Neural progenitor cell (in vitro differentiated cells): ENCODE measurements at regions not wholly inside any gene's neighbourhood (a gene's known extent, or its start where the extent isn't known, plus 50 kb on each side); places are given as distances from the start of the nearest gene placed in this dataset.

Experiments used
- DNase-seq: peaks from one replicate; pipeline ENCODE4 v3.0.0-alpha.2; 2016; ENCODE audit warnings: low spot score
- H2AFZ ChIP-seq: fragments of 200-600 bp; sonication (generic); replicated peaks from 2 replicates; pipeline ENCODE4 v1.6.1; 2016; ENCODE audit warnings: antibody characterized with exemption
- H3F3A ChIP-seq: fragments of 200-600 bp; sonication (generic); 2 replicates; pipeline ENCODE4 v1.6.1; 2016; ENCODE audit warnings: antibody characterized with exemption, low read depth
- H3K27ac ChIP-seq: fragments of 200-600 bp; sonication (generic); 2 replicates; pipeline ENCODE4 v1.5.1; 2016; ENCODE audit warnings: mild to moderate bottlenecking
- H3K27me3 ChIP-seq: fragments of 200-600 bp; sonication (generic); 2 replicates; pipeline ENCODE4 v1.6.1; 2016; ENCODE audit warnings: mild to moderate bottlenecking, moderate library complexity
- H3K36me3 ChIP-seq: fragments of 200-600 bp; sonication (generic); 2 replicates; pipeline ENCODE4 v1.5.1; 2016
- H3K4me1 ChIP-seq: fragments of 200-600 bp; sonication (generic); 2 replicates; pipeline ENCODE4 v1.6.1; 2016; ENCODE audit warnings: mixed run types
- H3K4me2 ChIP-seq: fragments of 200-600 bp; sonication (generic); 2 replicates; pipeline ENCODE4 v1.6.1; 2016
- H3K4me3 ChIP-seq: fragments of 200-600 bp; sonication (generic); 2 replicates; pipeline ENCODE4 v1.5.1; 2016
- H3K79me2 ChIP-seq: fragments of 200-600 bp; sonication (generic); 2 replicates; pipeline ENCODE4 v1.6.1; 2016; ENCODE audit warnings: low read depth
- H3K9ac ChIP-seq: fragments of 200-600 bp; sonication (generic); 2 replicates; pipeline ENCODE4 v1.6.1; 2016
- H3K9me3 ChIP-seq: fragments of 200-600 bp; sonication (generic); 2 replicates; pipeline ENCODE4 v1.5.1; 2016; ENCODE audit warnings: low read depth
- H4K20me1 ChIP-seq: fragments of 200-600 bp; sonication (generic); 2 replicates; pipeline ENCODE4 v1.6.1; 2016; ENCODE audit warnings: low read depth
- H3K27ac Mint-ChIP-seq: 3 replicates; pipeline ENCODE4 v1.8.0; 2021; ENCODE audit warnings: mixed read lengths
- H3K27me3 Mint-ChIP-seq: 2 replicates; pipeline ENCODE4 v1.8.0; 2022; ENCODE audit warnings: low read depth, mild to moderate bottlenecking, inconsistent platforms, moderate library complexity, mixed read lengths; ENCODE audit not compliant: insufficient read depth
- H3K36me3 Mint-ChIP-seq: 3 replicates; pipeline ENCODE4 v1.8.0; 2021; ENCODE audit warnings: mixed read lengths
- H3K4me1 Mint-ChIP-seq: 3 replicates; pipeline ENCODE4 v1.8.0; 2021; ENCODE audit warnings: mixed read lengths
- H3K4me3 Mint-ChIP-seq: 3 replicates; pipeline ENCODE4 v1.8.0; 2021; ENCODE audit warnings: mild to moderate bottlenecking, moderate library complexity, mixed read lengths
- H3K9me3 Mint-ChIP-seq: 3 replicates; pipeline ENCODE4 v1.8.0; 2020; ENCODE audit warnings: mixed read lengths
- CTCF ChIP-seq: fragments of 200-600 bp; sonication (generic); IDR thresholded peaks from 2 replicates; pipeline ENCODE4 v1.5.1; 2017; ENCODE audit warnings: antibody characterized with exemption, mild to moderate bottlenecking
- EZH2 ChIP-seq: fragments of 200-600 bp; sonication (generic); IDR thresholded peaks from 2 replicates; pipeline ENCODE4 v1.6.1; 2017; ENCODE audit warnings: antibody characterized with exemption, mild to moderate bottlenecking, moderate library complexity
- EZH2phosphoT487 ChIP-seq: fragments of 200-600 bp; sonication (generic); IDR thresholded peaks from 2 replicates; pipeline ENCODE4 v1.6.1; 2017; ENCODE audit warnings: antibody characterized with exemption

DNA sequence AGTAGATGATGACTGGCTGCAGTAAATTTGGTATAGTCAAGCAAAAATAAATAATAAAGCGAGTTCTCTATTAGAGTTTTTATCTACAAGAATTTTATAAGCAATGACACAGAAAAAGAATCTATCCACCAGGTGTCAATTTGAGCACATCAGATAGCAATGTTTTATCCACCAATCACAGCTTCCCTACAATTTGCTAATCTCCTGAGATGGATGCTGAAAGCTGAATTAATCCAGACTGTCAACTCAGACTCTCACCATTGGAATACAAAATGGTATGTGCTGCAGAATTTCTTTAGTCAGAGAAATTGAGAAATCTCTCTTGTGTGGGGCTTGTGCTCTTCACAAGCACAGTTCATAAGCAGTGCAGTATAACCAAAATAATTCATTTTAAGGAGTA is 888.9 kb upstream of the GHITM start:
- Mint-ChIP-seq H3K27ac (no peak overlapping the region), H3K4me1 (no peaks in the 10 kb centered on the region), H3K9me3 (peaks cover 14% of the 10 kb centered on the region), H3K36me3 (no peaks in the 10 kb centered on the region), H3K27me3 (no peaks in the 10 kb centered on the region), H3K4me3 (no peak overlapping the region)
- Histone ChIP-seq H3K27ac (no peak overlapping the region), H3K27me3 (no peaks in the 10 kb centered on the region), H3K9me3 (no peaks in the 10 kb centered on the region), H3K79me2 (no peaks in the 10 kb centered on the region), H2AFZ (no peak overlapping the region), H3K4me1 (no peaks in the 10 kb centered on the region), H3K9ac (no peak overlapping the region), H3F3A (no peaks in the 10 kb centered on the region), H3K4me2 (no peak overlapping the region), H4K20me1 (no peaks in the 10 kb centered on the region), H3K4me3 (no peak overlapping the region), H3K36me3 (no peaks in the 10 kb centered on the region)
- DNase-seq, result no peak
- TF ChIP-seq EZH2phosphoT487 (no peak), CTCF (no peak), EZH2 (no peak)

DNA sequence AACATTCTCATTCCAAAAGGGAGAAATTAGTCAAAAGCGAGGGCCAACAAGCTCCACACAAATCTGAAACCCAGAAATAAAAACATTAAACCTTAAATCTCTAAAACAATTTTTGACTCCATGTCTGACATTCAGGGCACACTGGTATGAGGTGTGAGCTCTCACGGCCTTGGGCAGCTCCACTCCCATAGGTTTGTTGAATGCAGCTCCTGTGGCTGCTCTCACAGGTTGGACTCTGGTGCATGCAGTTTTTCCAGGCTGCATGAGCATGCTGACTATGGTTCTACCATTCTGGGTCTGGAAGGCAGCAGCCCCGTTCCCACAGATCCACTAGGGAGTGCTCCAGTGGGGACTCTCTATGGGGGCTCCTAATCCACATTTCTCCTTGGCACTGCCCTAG is 887.1 kb upstream of the GHITM start:
- no peaks in the 10 kb centered on the region for H4K20me1 ChIP-seq
- TF ChIP-seq CTCF (no peak), EZH2phosphoT487 (no peak), EZH2 (no peak)
- no peaks in the 10 kb centered on the region for H3F3A ChIP-seq
- no peaks in the 10 kb centered on the region for H3K4me1 ChIP-seq
- H3K9ac ChIP-seq, result no peak overlapping the region
- H2AFZ ChIP-seq, result no peak overlapping the region
- H3K4me3 ChIP-seq, result no peak overlapping the region
- peaks cover 14% of the 10 kb centered on the region for H3K9me3 Mint-ChIP-seq
- no peaks in the 10 kb centered on the region for H3K27me3 Mint-ChIP-seq
- H3K27me3 ChIP-seq, result no peaks in the 10 kb centered on the region
- no peak overlapping the region for H3K4me2 ChIP-seq
- DNase-seq, result no peak
- no peaks in the 10 kb centered on the region for H3K36me3 Mint-ChIP-seq
- no peak overlapping the region for H3K27ac Mint-ChIP-seq
- H3K9me3 ChIP-seq, result no peaks in the 10 kb centered on the region
- H3K4me1 Mint-ChIP-seq, result no peaks in the 10 kb centered on the region
- H3K36me3 ChIP-seq, result no peaks in the 10 kb centered on the region
- no peaks in the 10 kb centered on the region for H3K79me2 ChIP-seq
- no peak overlapping the region for H3K4me3 Mint-ChIP-seq
- no peak overlapping the region for H3K27ac ChIP-seq

DNA sequence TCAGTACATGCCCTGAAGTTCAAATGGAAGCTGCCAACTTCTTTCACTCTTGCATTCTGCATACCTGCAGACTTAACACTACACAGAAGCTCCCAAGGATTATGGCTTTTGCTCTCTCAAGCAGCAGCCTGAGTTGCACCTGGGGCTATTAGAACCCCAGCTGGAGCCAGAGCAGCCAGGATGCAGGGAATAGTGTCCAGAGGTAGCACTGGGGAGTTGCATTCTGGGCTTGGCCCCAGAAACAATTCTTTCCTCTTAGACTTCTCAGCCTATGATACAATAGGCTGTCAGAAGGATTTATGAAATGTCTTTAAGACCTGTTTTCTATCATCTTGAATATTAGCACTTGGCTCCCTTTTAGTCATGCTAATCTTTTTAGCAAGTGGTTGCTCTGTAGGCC is 886.7 kb upstream of the GHITM start:
- Histone ChIP-seq H3K9me3 (no peaks in the 10 kb centered on the region), H3F3A (no peaks in the 10 kb centered on the region), H3K27me3 (no peaks in the 10 kb centered on the region), H3K4me3 (no peak overlapping the region), H4K20me1 (no peaks in the 10 kb centered on the region), H3K36me3 (no peaks in the 10 kb centered on the region), H3K4me2 (no peak overlapping the region), H3K79me2 (no peaks in the 10 kb centered on the region), H2AFZ (no peak overlapping the region), H3K9ac (no peak overlapping the region), H3K4me1 (no peaks in the 10 kb centered on the region), H3K27ac (no peak overlapping the region)
- no peaks in the 10 kb centered on the region for H3K4me1 Mint-ChIP-seq
- no peaks in the 10 kb centered on the region for H3K27me3 Mint-ChIP-seq
- no peak overlapping the region for H3K27ac Mint-ChIP-seq
- no peak overlapping the region for H3K4me3 Mint-ChIP-seq
- H3K36me3 Mint-ChIP-seq, result no peaks in the 10 kb centered on the region
- no peak for DNase-seq
- no peak for TF ChIP-seq CTCF
- TF ChIP-seq EZH2phosphoT487, result no peak
- TF ChIP-seq EZH2, result no peak
- peaks cover 14% of the 10 kb centered on the region for H3K9me3 Mint-ChIP-seq
